ENCODE measurements at regions not wholly inside any gene's neighbourhood (a gene's known extent, or its start where the extent isn't known, plus 50 kb on each side); places are given as distances from the start of the nearest gene placed in this dataset.
"Not testable (repeated sequence)": the region's sequence is repeated elsewhere in the genome, so short reads cannot be mapped to it uniquely, and the experiment has no call there.

GRCh38 chr7:142494021-142494420 lies 236.2 kb upstream of the PRSS58 start:
- CTCF ChIA-PET, result no interaction called here
- H3K27me3 ChIP-seq (replicated peaks; ENCODE audit: insufficient read depth, low read depth, low read length, poor library complexity), result peaks cover 18% of the 10 kb centered on the region
- H3K9me3 ChIP-seq (ENCODE audit: low read depth, low read length, poor library complexity, severe bottlenecking), result no peaks in the 10 kb centered on the region
- H3K4me1 ChIP-seq (ENCODE audit: insufficient read depth, low read length, poor library complexity, severe bottlenecking), result no peaks in the 10 kb centered on the region
- BruUV-seq (replicated peaks), result no TSS peak
- POLR2A ChIA-PET (ENCODE audit: low non-redundant PET), result no interaction called here
- intact Hi-C loops (cut with micrococcal nuclease; ENCODE audit: unreplicated experiment), result no loop called here
- no peak overlapping the region for H3K4me3 ChIP-seq (ENCODE audit: low read depth, low read length, poor library complexity, severe bottlenecking)
- DNase-seq (ENCODE audit: low spot score), result no peak
- no peaks in the 10 kb centered on the region for H3K36me3 ChIP-seq (ENCODE audit: insufficient read depth, low read length, poor library complexity, severe bottlenecking)
- TF ChIP-seq CTCF (conservative IDR thresholded peaks at IDR 0.05; ENCODE audit: low read depth, low read length) (no peak), EZH2 (IDR thresholded peaks at IDR 0.05; ENCODE audit: borderline replicate concordance, low read depth, low read length, poor library complexity, severe bottlenecking) (no peak)
- H3K27ac ChIP-seq (ENCODE audit: low read depth, low read length, poor library complexity, severe bottlenecking), result no peak overlapping the region

GRCh38 chr7:142488842-142489241 lies 231.0 kb upstream of the PRSS58 start:
- CTCF ChIA-PET, result interaction anchor here (0.7 kb wide), 1 partner anchor 25 kb away, joined by 3 read pairs; no protein-coding TSS in a partner anchor
- no peak for DNase-seq (ENCODE audit: low spot score)
- POLR2A ChIA-PET (ENCODE audit: low non-redundant PET), result no interaction called here
- no peaks in the 10 kb centered on the region for H3K4me1 ChIP-seq (ENCODE audit: insufficient read depth, low read length, poor library complexity, severe bottlenecking)
- no peaks in the 10 kb centered on the region for H3K27me3 ChIP-seq (replicated peaks; ENCODE audit: insufficient read depth, low read depth, low read length, poor library complexity)
- H3K27ac ChIP-seq (ENCODE audit: low read depth, low read length, poor library complexity, severe bottlenecking), result no peak overlapping the region
- H3K36me3 ChIP-seq (ENCODE audit: insufficient read depth, low read length, poor library complexity, severe bottlenecking), result no peaks in the 10 kb centered on the region
- no peak overlapping the region for H3K4me3 ChIP-seq (ENCODE audit: low read depth, low read length, poor library complexity, severe bottlenecking)
- intact Hi-C loops (cut with micrococcal nuclease; ENCODE audit: unreplicated experiment), result no loop called here
- no peaks in the 10 kb centered on the region for H3K9me3 ChIP-seq (ENCODE audit: low read depth, low read length, poor library complexity, severe bottlenecking)
- BruUV-seq (replicated peaks), result no TSS peak
- TF ChIP-seq EZH2 (IDR thresholded peaks at IDR 0.05; ENCODE audit: borderline replicate concordance, low read depth, low read length, poor library complexity, severe bottlenecking), result no peak
- no peak for TF ChIP-seq CTCF (conservative IDR thresholded peaks at IDR 0.05; ENCODE audit: low read depth, low read length)

- H3K4me1 ChIP-seq (ENCODE audit: insufficient read depth, low read length, poor library complexity, severe bottlenecking), result no peaks in the 10 kb centered on the region
- CTCF ChIA-PET, result no interaction called here
- POLR2A ChIA-PET (ENCODE audit: low non-redundant PET), result no interaction called here
- no peak overlapping the region for H3K4me3 ChIP-seq (ENCODE audit: low read depth, low read length, poor library complexity, severe bottlenecking)
- BruUV-seq (replicated peaks), result no TSS peak
- H3K9me3 ChIP-seq (ENCODE audit: low read depth, low read length, poor library complexity, severe bottlenecking), result no peaks in the 10 kb centered on the region
- H3K27ac ChIP-seq (ENCODE audit: low read depth, low read length, poor library complexity, severe bottlenecking), result no peak overlapping the region
- no peaks in the 10 kb centered on the region for H3K27me3 ChIP-seq (replicated peaks; ENCODE audit: insufficient read depth, low read depth, low read length, poor library complexity)
- no peak for TF ChIP-seq CTCF (conservative IDR thresholded peaks at IDR 0.05; ENCODE audit: low read depth, low read length)
- TF ChIP-seq EZH2 (IDR thresholded peaks at IDR 0.05; ENCODE audit: borderline replicate concordance, low read depth, low read length, poor library complexity, severe bottlenecking), result no peak
- intact Hi-C loops (cut with micrococcal nuclease; ENCODE audit: unreplicated experiment), result no loop called here
- H3K36me3 ChIP-seq (ENCODE audit: insufficient read depth, low read length, poor library complexity, severe bottlenecking), result no peaks in the 10 kb centered on the region
- no peak for DNase-seq (ENCODE audit: low spot score)
These were observed 230.3 kb upstream of the PRSS58 start for GRCh38 chr7:142488036-142488633.

GRCh38 chr7:142487565-142487964 lies 229.7 kb upstream of the PRSS58 start:
- intact Hi-C loops (cut with micrococcal nuclease; ENCODE audit: unreplicated experiment); H3K36me3 ChIP-seq (ENCODE audit: insufficient read depth, low read length, poor library complexity, severe bottlenecking); H3K4me1 ChIP-seq (ENCODE audit: insufficient read depth, low read length, poor library complexity, severe bottlenecking); H3K27ac ChIP-seq (ENCODE audit: low read depth, low read length, poor library complexity, severe bottlenecking); CTCF ChIA-PET; H3K27me3 ChIP-seq (replicated peaks; ENCODE audit: insufficient read depth, low read depth, low read length, poor library complexity); POLR2A ChIA-PET (ENCODE audit: low non-redundant PET); H3K9me3 ChIP-seq (ENCODE audit: low read depth, low read length, poor library complexity, severe bottlenecking); DNase-seq (ENCODE audit: low spot score); BruUV-seq (replicated peaks); H3K4me3 ChIP-seq (ENCODE audit: low read depth, low read length, poor library complexity, severe bottlenecking): not testable (repeated sequence)
